Liver (tissue), 8 donors: ENCODE measurements at regions not wholly inside any gene's neighbourhood (a gene's known extent, or its start where the extent isn't known, plus 50 kb on each side); places are given as distances from the start of the nearest gene placed in this dataset.

Experiments
- DNase-seq: peaks from one replicate; pipeline ENCODE4 v3.0.0-alpha.2; 2017; ENCODE audit warnings: low spot score
- H3K27ac ChIP-seq, 2 donors: one replicate each; pipeline ENCODE4 v1.7.0; 2013; ENCODE audit warnings: inconsistent platforms in 2 of 2, low read length in 2 of 2, control low read depth in 1 of 2, low read depth in 1 of 2, mild to moderate bottlenecking in 1 of 2
- H3K27me3 ChIP-seq, 4 donors: one replicate each; pipeline versions ENCODE4 v1.6.1 to v1.7.0; 2013; ENCODE audit warnings: low read length in 3 of 4, inconsistent platforms in 1 of 4, mild to moderate bottlenecking in 1 of 4, moderate library complexity in 1 of 4; ENCODE audit not compliant: control insufficient read depth in 4 of 4, insufficient read depth in 4 of 4
- H3K36me3 ChIP-seq, 4 donors: one replicate each; pipeline versions ENCODE4 v1.6.1 to v1.7.0; 2013; ENCODE audit warnings: low read length in 3 of 4, mild to moderate bottlenecking in 3 of 4, low read depth in 1 of 4, moderate library complexity in 1 of 4; ENCODE audit not compliant: control insufficient read depth in 4 of 4, insufficient read depth in 3 of 4
- H3K4me1 ChIP-seq, 4 donors: one replicate each; pipeline versions ENCODE4 v1.6.1 to v1.7.0; 2013; ENCODE audit warnings: low read length in 3 of 4, mild to moderate bottlenecking in 3 of 4, moderate library complexity in 1 of 4; ENCODE audit not compliant: control insufficient read depth in 4 of 4, insufficient read depth in 4 of 4
- H3K4me3 ChIP-seq, 3 donors: one replicate each; pipeline versions ENCODE4 v1.6.1 to v1.7.0; 2013; ENCODE audit warnings: low read length in 3 of 3, control low read depth in 1 of 3, low read depth in 1 of 3, mild to moderate bottlenecking in 1 of 3
- H3K9ac ChIP-seq, 2 donors: one replicate each; pipeline ENCODE4 v1.7.0; 2013; ENCODE audit warnings: low read length in 2 of 2, mild to moderate bottlenecking in 2 of 2, moderate library complexity in 2 of 2, control low read depth in 1 of 2, low read depth in 1 of 2
- H3K9me3 ChIP-seq, 4 donors: one replicate each; pipeline versions ENCODE4 v1.6.1 to v1.7.0; 2013; ENCODE audit warnings: low read length in 3 of 4; ENCODE audit not compliant: control insufficient read depth in 4 of 4
- ATF3 ChIP-seq: IDR thresholded peaks from 2 replicates; pipeline ENCODE4 v1.6.1; 2016; ENCODE audit warnings: antibody characterized with exemption
- CTCF ChIP-seq: fragments of 150-350 bp; IDR thresholded peaks from 2 replicates; pipeline ENCODE4 v1.5.1; 2017; ENCODE audit warnings: improper control_type of control experiment, low read depth, low read length; ENCODE audit not compliant: missing input control
- FOXA1 ChIP-seq: IDR thresholded peaks from 2 replicates; pipeline ENCODE4 v1.6.1; 2016; ENCODE audit warnings: antibody characterized with exemption
- FOXA2 ChIP-seq: IDR thresholded peaks from 2 replicates; pipeline ENCODE4 v1.6.1; 2016; ENCODE audit warnings: antibody characterized with exemption
- GABPA ChIP-seq, 2 donors: IDR thresholded peaks in 1 of 2; conservative IDR thresholded peaks in 1 of 2; 2 replicates each; pipeline ENCODE4 v1.6.1; 2016; ENCODE audit warnings: antibody characterized with exemption in 2 of 2, mild to moderate bottlenecking in 1 of 2, moderate library complexity in 1 of 2
- HNF4A ChIP-seq, 2 donors: conservative IDR thresholded peaks; 2 replicates each; pipeline ENCODE4 v1.6.1; 2016; ENCODE audit warnings: antibody characterized with exemption in 2 of 2, mild to moderate bottlenecking in 2 of 2
- HNF4G ChIP-seq: IDR thresholded peaks from 2 replicates; pipeline ENCODE4 v1.6.1; 2016; ENCODE audit warnings: antibody characterized with exemption
- MAX ChIP-seq: IDR thresholded peaks from 2 replicates; pipeline ENCODE4 v1.6.1; 2016; ENCODE audit warnings: antibody characterized with exemption
- REST ChIP-seq: IDR thresholded peaks from 2 replicates; pipeline ENCODE4 v1.6.1; 2016; ENCODE audit warnings: antibody characterized with exemption, mild to moderate bottlenecking
- RXRA ChIP-seq, 2 donors: IDR thresholded peaks; 2 replicates each; pipeline ENCODE4 v1.6.1; 2017 to 2018; ENCODE audit warnings: antibody characterized with exemption in 2 of 2, mild to moderate bottlenecking in 1 of 2
- SP1 ChIP-seq: IDR thresholded peaks from 2 replicates; pipeline ENCODE4 v1.6.1; 2018; ENCODE audit warnings: antibody characterized with exemption, mild to moderate bottlenecking
- TAF1 ChIP-seq: conservative IDR thresholded peaks from 2 replicates; pipeline ENCODE4 v1.6.1; 2016; ENCODE audit warnings: antibody characterized with exemption, mild to moderate bottlenecking
- YY1 ChIP-seq: IDR thresholded peaks from 2 replicates; pipeline ENCODE4 v1.6.1; 2016; ENCODE audit warnings: antibody characterized with exemption, mild to moderate bottlenecking
- ZBTB33 ChIP-seq: IDR thresholded peaks from 2 replicates; pipeline ENCODE4 v1.6.1; 2016; ENCODE audit warnings: antibody characterized with exemption
- WGBS: extraction: QIAGEN DNeasy Blood & Tissue Kit; methylation state at CpG from one replicate; pipeline ENCODE4 v1.1.7; 2013; 5-methylcytosine and 5-hydroxymethylcytosine counted together
- donor health status: healthy.
- donor health status: healthy.
- donor health status: healthy.
- donor health status: healthy.
- donor health status: healthy.

GRCh38 chr5:1942630-1943029, 59.9 kb upstream of the IRX4 start:
- Histone ChIP-seq H3K27me3 (peaks cover 0 to 8% (median 3%) of the 10 kb centered on the region in 4 donors), H3K36me3 (no peaks in the 10 kb centered on the region), H3K9me3 (no peaks in the 10 kb centered on the region), H3K4me3 (no peak overlapping the region), H3K27ac (no peak overlapping the region), H3K4me1 (no peaks in the 10 kb centered on the region), H3K9ac (no peak overlapping the region)
- TF ChIP-seq HNF4A (conservative IDR thresholded peaks at IDR 0.05) (no peak), ZBTB33 (no peak), RXRA (IDR thresholded peaks at IDR 0.05) (no peak), TAF1 (no peak), ATF3 (no peak), REST (no peak), MAX (no peak), GABPA (IDR thresholded peaks at IDR 0.05 in 1 of 2, conservative IDR thresholded peaks at IDR 0.05 in 1 of 2) (no peak), HNF4G (no peak), CTCF (no peak), SP1 (no peak), YY1 (no peak)
- WGBS, result 90% methylated on average over 5 of the region's 5 CpGs
- no peak for DNase-seq

- TF ChIP-seq FOXA2 (no peak), RXRA (IDR thresholded peaks at IDR 0.05) (no peak), ATF3 (no peak), CTCF (no peak), FOXA1 (no peak)
- Histone ChIP-seq H3K36me3 (no peaks in the 10 kb centered on the region), H3K27ac (no peak overlapping the region), H3K27me3 (peaks cover 0 to 8% (median 3%) of the 10 kb centered on the region in 4 donors), H3K4me1 (no peaks in the 10 kb centered on the region), H3K4me3 (no peak overlapping the region), H3K9me3 (no peaks in the 10 kb centered on the region), H3K9ac (no peak overlapping the region)
- DNase-seq, result no peak
- 96% methylated on average over 1 of the region's 1 CpG for WGBS
Observed at GRCh38 chr5:1942158-1942557, 59.4 kb upstream of the IRX4 start.
